Ovary (tissue), 3 donors: ENCODE measurements at regions not wholly inside any gene's neighbourhood (a gene's known extent, or its start where the extent isn't known, plus 50 kb on each side); places are given as distances from the start of the nearest gene placed in this dataset.

Experiments
- CTCF ChIP-seq, 3 donors: fragments of 450-650 bp in 2 of 3; fragments of 200-600 bp in 1 of 3; IDR thresholded peaks; one replicate each; pipeline versions ENCODE4 v1.5.1 to v1.8.0; 2016 to 2022; ENCODE audit warnings: antibody characterized with exemption in 3 of 3, mild to moderate bottlenecking in 1 of 3
- POLR2A ChIP-seq: fragments of 450-650 bp; IDR thresholded peaks from one replicate; pipeline ENCODE4 v1.6.1; 2017; ENCODE audit warnings: antibody characterized with exemption, mild to moderate bottlenecking, moderate library complexity
- donor health status: DM: no; HTN: no; CAD: no.

- TF ChIP-seq CTCF (IDR thresholded peaks at IDR 0.05) (no peak), POLR2A (no peak)
Observed at GRCh38 chr12:126390969-126391566, 1325.8 kb downstream of the AACS start.
